ENCODE measurements at regions not wholly inside any gene's neighbourhood (a gene's known extent, or its start where the extent isn't known, plus 50 kb on each side); places are given as distances from the start of the nearest gene placed in this dataset.

DNA sequence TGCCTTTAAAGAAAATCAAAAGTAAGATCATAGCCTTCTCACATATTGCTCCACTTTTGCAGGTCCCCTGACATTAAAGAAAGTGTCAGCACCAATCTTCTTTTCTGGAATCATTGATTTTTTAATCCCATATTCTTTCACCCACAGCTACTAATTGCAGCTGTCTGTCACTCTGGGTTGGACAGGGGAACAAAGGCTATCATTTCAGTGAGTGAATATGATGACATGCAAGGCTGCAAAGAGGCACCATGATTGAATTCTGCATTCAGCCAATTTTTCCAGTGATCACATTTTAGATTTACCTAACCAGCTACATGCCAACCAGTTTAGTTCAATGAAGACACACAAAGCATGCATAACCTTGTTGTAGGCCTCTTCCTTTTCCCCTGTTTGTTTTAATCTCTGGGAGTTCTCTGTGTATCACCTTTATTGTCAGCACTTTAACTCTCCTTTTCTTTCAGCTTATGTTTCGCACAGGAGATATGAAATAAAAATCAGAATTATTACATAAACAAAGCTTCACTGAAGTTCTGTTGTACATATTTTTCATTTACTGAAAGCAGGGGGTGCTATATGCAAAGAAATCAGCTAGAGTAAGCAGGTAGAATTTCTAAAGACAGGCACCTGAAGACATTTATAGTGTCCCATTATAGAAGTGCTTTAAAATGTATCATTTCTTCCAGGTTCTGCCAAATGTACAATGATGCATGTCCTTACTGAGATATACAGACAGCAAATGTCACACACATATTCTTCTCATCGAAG, 584.8 kb downstream of the PLA2G4A start:
- Histone ChIP-seq H3K79me2 (replicated peaks; ENCODE audit: insufficient read depth, low read length) (no peaks in the 10 kb centered on the region), H3K4me3 (ENCODE audit: low read length) (peak overlapping the region; percentile 3), H2AFZ (ENCODE audit: low read depth, low read length) (no peak overlapping the region), H3K9ac (ENCODE audit: low read length) (no peak overlapping the region), H3K4me2 (ENCODE audit: low read length) (no peak overlapping the region), H3K27me3 (ENCODE audit: insufficient read depth, low read depth, low read length) (no peaks in the 10 kb centered on the region), H3K9me3 (ENCODE audit: low read length) (no peaks in the 10 kb centered on the region), H3F3A (ENCODE audit: insufficient read depth, low read length, poor library complexity, severe bottlenecking) (peaks cover 3% of the 10 kb centered on the region), H3K36me3 (ENCODE audit: insufficient read depth, low read length) (no peaks in the 10 kb centered on the region), H3K9me2 (ENCODE audit: insufficient read depth, low read length) (no peaks in the 10 kb centered on the region), H4K20me1 (ENCODE audit: insufficient read depth) (no peaks in the 10 kb centered on the region), H3K27ac (ENCODE audit: low read length) (peak overlapping the region; percentile 59)
- no peak for TF ChIP-seq EZH2 (IDR thresholded peaks at IDR 0.05; ENCODE audit: borderline replicate concordance, insufficient read depth, low read length, poor library complexity, severe bottlenecking)
- TF ChIP-seq, protein P1, sequence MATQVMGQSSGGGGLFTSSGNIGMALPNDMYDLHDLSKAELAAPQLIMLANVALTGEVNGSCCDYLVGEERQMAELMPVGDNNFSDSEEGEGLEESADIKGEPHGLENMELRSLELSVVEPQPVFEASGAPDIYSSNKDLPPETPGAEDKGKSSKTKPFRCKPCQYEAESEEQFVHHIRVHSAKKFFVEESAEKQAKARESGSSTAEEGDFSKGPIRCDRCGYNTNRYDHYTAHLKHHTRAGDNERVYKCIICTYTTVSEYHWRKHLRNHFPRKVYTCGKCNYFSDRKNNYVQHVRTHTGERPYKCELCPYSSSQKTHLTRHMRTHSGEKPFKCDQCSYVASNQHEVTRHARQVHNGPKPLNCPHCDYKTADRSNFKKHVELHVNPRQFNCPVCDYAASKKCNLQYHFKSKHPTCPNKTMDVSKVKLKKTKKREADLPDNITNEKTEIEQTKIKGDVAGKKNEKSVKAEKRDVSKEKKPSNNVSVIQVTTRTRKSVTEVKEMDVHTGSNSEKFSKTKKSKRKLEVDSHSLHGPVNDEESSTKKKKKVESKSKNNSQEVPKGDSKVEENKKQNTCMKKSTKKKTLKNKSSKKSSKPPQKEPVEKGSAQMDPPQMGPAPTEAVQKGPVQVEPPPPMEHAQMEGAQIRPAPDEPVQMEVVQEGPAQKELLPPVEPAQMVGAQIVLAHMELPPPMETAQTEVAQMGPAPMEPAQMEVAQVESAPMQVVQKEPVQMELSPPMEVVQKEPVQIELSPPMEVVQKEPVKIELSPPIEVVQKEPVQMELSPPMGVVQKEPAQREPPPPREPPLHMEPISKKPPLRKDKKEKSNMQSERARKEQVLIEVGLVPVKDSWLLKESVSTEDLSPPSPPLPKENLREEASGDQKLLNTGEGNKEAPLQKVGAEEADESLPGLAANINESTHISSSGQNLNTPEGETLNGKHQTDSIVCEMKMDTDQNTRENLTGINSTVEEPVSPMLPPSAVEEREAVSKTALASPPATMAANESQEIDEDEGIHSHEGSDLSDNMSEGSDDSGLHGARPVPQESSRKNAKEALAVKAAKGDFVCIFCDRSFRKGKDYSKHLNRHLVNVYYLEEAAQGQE (IDR thresholded peaks at IDR 0.05; ENCODE audit: borderline replicate concordance) = no peak
- peak; percentile 83 for TF ChIP-seq CTCF (IDR thresholded peaks at IDR 0.05; ENCODE audit: poor library complexity, severe bottlenecking)
- peak; percentile 80 for TF ChIP-seq EP300 (conservative IDR thresholded peaks at IDR 0.05; ENCODE audit: poor library complexity, severe bottlenecking)
- TF ChIP-seq RAD21 (conservative IDR thresholded peaks at IDR 0.05) = peak; percentile 89
- TF ChIP-seq MXI1 (conservative IDR thresholded peaks at IDR 0.05; ENCODE audit: poor library complexity, severe bottlenecking) = no peak
- peak; percentile 35 for TF ChIP-seq POLR2AphosphoS5 (IDR thresholded peaks at IDR 0.05)
- no peak for TF ChIP-seq TAF1 (IDR thresholded peaks at IDR 0.05; ENCODE audit: low read depth)
- peak; percentile 80 for TF ChIP-seq SMC3 (conservative IDR thresholded peaks at IDR 0.05; ENCODE audit: poor library complexity)

- H3F3A ChIP-seq (ENCODE audit: insufficient read depth, low read length, poor library complexity, severe bottlenecking) = peaks cover 3% of the 10 kb centered on the region
- H3K79me2 ChIP-seq (replicated peaks; ENCODE audit: insufficient read depth, low read length) = no peaks in the 10 kb centered on the region
- no peaks in the 10 kb centered on the region for H4K20me1 ChIP-seq (ENCODE audit: insufficient read depth)
- H3K27me3 ChIP-seq (ENCODE audit: insufficient read depth, low read depth, low read length) = no peaks in the 10 kb centered on the region
- no peaks in the 10 kb centered on the region for H3K9me3 ChIP-seq (ENCODE audit: low read length)
- H3K9ac ChIP-seq (ENCODE audit: low read length) = no peak overlapping the region
- H3K4me2 ChIP-seq (ENCODE audit: low read length) = no peak overlapping the region
- no peak overlapping the region for H2AFZ ChIP-seq (ENCODE audit: low read depth, low read length)
- no peak for TF ChIP-seq RAD21 (conservative IDR thresholded peaks at IDR 0.05)
- TF ChIP-seq MXI1 (conservative IDR thresholded peaks at IDR 0.05; ENCODE audit: poor library complexity, severe bottlenecking) = no peak
- no peak for TF ChIP-seq SMC3 (conservative IDR thresholded peaks at IDR 0.05; ENCODE audit: poor library complexity)
- no peak for TF ChIP-seq TAF1 (IDR thresholded peaks at IDR 0.05; ENCODE audit: low read depth)
- no peaks in the 10 kb centered on the region for H3K36me3 ChIP-seq (ENCODE audit: insufficient read depth, low read length)
- no peak overlapping the region for H3K27ac ChIP-seq (ENCODE audit: low read length)
- H3K4me3 ChIP-seq (ENCODE audit: low read length) = no peak overlapping the region
- no peaks in the 10 kb centered on the region for H3K9me2 ChIP-seq (ENCODE audit: insufficient read depth, low read length)
Observed at GRCh38 chr1:187415065-187415464, 586.3 kb downstream of the PLA2G4A start.
